Uterus (tissue), 3 donors: ENCODE measurements at regions not wholly inside any gene's neighbourhood (a gene's known extent, or its start where the extent isn't known, plus 50 kb on each side); places are given as distances from the start of the nearest gene placed in this dataset.

Experiments used
- DNase-seq, 2 donors: peaks; one replicate each; pipeline ENCODE4 v3.0.0-alpha.2; 2019 to 2020
- H3K27ac ChIP-seq, 2 donors: fragments of 200-600 bp; sonication (generic); 1 replicate in 1 of 2; 2 replicates in 1 of 2; pipeline ENCODE4 v1.5.1; 2016 to 2018
- H3K27me3 ChIP-seq, 2 donors: fragments of 200-600 bp; sonication (generic); one replicate each; pipeline ENCODE4 v1.5.1; 2018 to 2019; ENCODE audit warnings: control low read depth in 1 of 2
- H3K36me3 ChIP-seq, 2 donors: fragments of 200-600 bp; sonication (generic); one replicate each; pipeline ENCODE4 v1.5.1; 2019; ENCODE audit warnings: control low read depth in 1 of 2
- H3K4me1 ChIP-seq, 2 donors: fragments of 200-600 bp; sonication (generic); one replicate each; pipeline ENCODE4 v1.5.1; 2018 to 2019; ENCODE audit warnings: control low read depth in 1 of 2
- H3K4me3 ChIP-seq, 2 donors: fragments of 200-600 bp; sonication (generic); 1 replicate in 1 of 2; 2 replicates in 1 of 2; pipeline ENCODE4 v1.5.1; 2018 to 2019; ENCODE audit warnings: mild to moderate bottlenecking in 1 of 2
- H3K9me3 ChIP-seq, 2 donors: fragments of 200-600 bp; sonication (generic); one replicate each; pipeline ENCODE4 v1.5.1; 2019; ENCODE audit warnings: control low read depth in 1 of 2
- CTCF ChIP-seq, 4 experiments: fragments of 200-600 bp in 2 of 4; fragments of 450-650 bp in 2 of 4; sonication (generic) in 2 of 4; IDR thresholded peaks; one replicate each; pipeline ENCODE4 v1.5.1; 2016 to 2019; ENCODE audit warnings: antibody characterized with exemption in 4 of 4, mild to moderate bottlenecking in 2 of 4, moderate library complexity in 1 of 4
- POLR2A ChIP-seq, 2 donors: fragments of 450-650 bp; IDR thresholded peaks; one replicate each; pipeline ENCODE4 v1.6.1; 2016; ENCODE audit warnings: antibody characterized with exemption in 2 of 2, mild to moderate bottlenecking in 1 of 2, moderate library complexity in 1 of 2
- intact Hi-C: fragments of 100-400 bp; cut with DNase I; formaldehyde crosslinking; loops from one replicate; pipeline ENCODE4 v1.15.1; 2023; ENCODE audit warnings: low total_unique reads
- donor health status: DM: yes; HTN: yes; CAD: no.

- intact Hi-C loops: no loop called here
- no peaks in the 10 kb centered on the region for H3K27me3 ChIP-seq
- no peaks in the 10 kb centered on the region for H3K36me3 ChIP-seq
- no peaks in the 10 kb centered on the region for H3K9me3 ChIP-seq
- TF ChIP-seq CTCF (IDR thresholded peaks at IDR 0.05): no peak
- no peak for TF ChIP-seq POLR2A (IDR thresholded peaks at IDR 0.05)
- no peaks in the 10 kb centered on the region for H3K4me1 ChIP-seq
- no peak for DNase-seq
- no peak overlapping the region for H3K27ac ChIP-seq
- no peak overlapping the region for H3K4me3 ChIP-seq
Observed at GRCh38 chr5:87190041-87190440, 77.6 kb upstream of the RASA1 start.

- Histone ChIP-seq H3K27ac (no peak overlapping the region), H3K36me3 (no peaks in the 10 kb centered on the region), H3K4me1 (no peaks in the 10 kb centered on the region), H3K9me3 (no peaks in the 10 kb centered on the region), H3K27me3 (no peaks in the 10 kb centered on the region), H3K4me3 (no peak overlapping the region)
- no peak for DNase-seq
- TF ChIP-seq CTCF (IDR thresholded peaks at IDR 0.05): no peak
- no peak for TF ChIP-seq POLR2A (IDR thresholded peaks at IDR 0.05)
- intact Hi-C loops: no loop called here
Observed at GRCh38 chr5:87190687-87191086, 77.0 kb upstream of the RASA1 start.

- Histone ChIP-seq H3K27me3 (no peaks in the 10 kb centered on the region), H3K4me3 (no peak overlapping the region), H3K27ac (no peak overlapping the region), H3K9me3 (no peaks in the 10 kb centered on the region), H3K4me1 (no peaks in the 10 kb centered on the region), H3K36me3 (no peaks in the 10 kb centered on the region)
- no peak for TF ChIP-seq POLR2A (IDR thresholded peaks at IDR 0.05)
- no peak for TF ChIP-seq CTCF (IDR thresholded peaks at IDR 0.05)
- no peak for DNase-seq
- intact Hi-C loops: no loop called here
Observed at GRCh38 chr5:87191645-87192044, 76.0 kb upstream of the RASA1 start.

- Histone ChIP-seq H3K4me3 (no peak overlapping the region), H3K9me3 (no peaks in the 10 kb centered on the region), H3K27me3 (no peaks in the 10 kb centered on the region), H3K4me1 (no peaks in the 10 kb centered on the region), H3K27ac (no peak overlapping the region), H3K36me3 (no peaks in the 10 kb centered on the region)
- intact Hi-C loops: no loop called here
- no peak for DNase-seq
- TF ChIP-seq POLR2A (IDR thresholded peaks at IDR 0.05) (no peak), CTCF (IDR thresholded peaks at IDR 0.05) (no peak)
Observed at GRCh38 chr5:87195104-87195591, 72.5 kb upstream of the RASA1 start.

GRCh38 chr5:87195616-87196015, 72.1 kb upstream of the RASA1 start:
- H3K4me3 ChIP-seq: no peak overlapping the region
- H3K27me3 ChIP-seq: no peaks in the 10 kb centered on the region
- no peaks in the 10 kb centered on the region for H3K36me3 ChIP-seq
- H3K4me1 ChIP-seq: no peaks in the 10 kb centered on the region
- TF ChIP-seq POLR2A (IDR thresholded peaks at IDR 0.05): no peak
- TF ChIP-seq CTCF (IDR thresholded peaks at IDR 0.05): no peak
- no peak for DNase-seq
- no peak overlapping the region for H3K27ac ChIP-seq
- intact Hi-C loops: no loop called here
- no peaks in the 10 kb centered on the region for H3K9me3 ChIP-seq
